GM12872 (cell line): ENCODE measurements at regions not wholly inside any gene's neighbourhood (a gene's known extent, or its start where the extent isn't known, plus 50 kb on each side); places are given as distances from the start of the nearest gene placed in this dataset.

Experiments used
- TF ChIP-seq, protein P1 (sequence below): IDR thresholded peaks from 3 replicates; pipeline ENCODE4 v1.5.1; 2011; ENCODE audit warnings: low read depth, mild to moderate bottlenecking, low read length, moderate library complexity; ENCODE audit not compliant: insufficient read depth

DNA sequence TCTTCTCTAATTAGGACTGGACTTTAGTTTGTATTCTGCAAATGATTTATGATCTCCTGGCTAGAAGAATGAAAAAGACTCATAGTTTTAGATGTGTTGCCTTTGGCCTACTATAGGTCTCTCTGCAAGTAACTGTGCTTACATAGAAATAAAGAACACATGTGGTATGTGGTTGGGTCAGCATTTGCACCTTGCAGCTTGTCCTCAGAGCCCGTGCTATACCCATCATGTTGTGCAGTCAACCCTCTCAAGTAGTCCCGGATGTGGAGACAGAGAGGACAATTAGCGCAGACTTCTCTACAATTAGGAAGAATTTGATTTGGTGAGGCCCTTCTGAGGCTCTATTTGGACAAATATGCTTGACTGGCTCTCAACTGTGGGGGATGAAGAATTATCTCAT, 203.7 kb upstream of the ITGA4 start:
- TF ChIP-seq, protein P1, sequence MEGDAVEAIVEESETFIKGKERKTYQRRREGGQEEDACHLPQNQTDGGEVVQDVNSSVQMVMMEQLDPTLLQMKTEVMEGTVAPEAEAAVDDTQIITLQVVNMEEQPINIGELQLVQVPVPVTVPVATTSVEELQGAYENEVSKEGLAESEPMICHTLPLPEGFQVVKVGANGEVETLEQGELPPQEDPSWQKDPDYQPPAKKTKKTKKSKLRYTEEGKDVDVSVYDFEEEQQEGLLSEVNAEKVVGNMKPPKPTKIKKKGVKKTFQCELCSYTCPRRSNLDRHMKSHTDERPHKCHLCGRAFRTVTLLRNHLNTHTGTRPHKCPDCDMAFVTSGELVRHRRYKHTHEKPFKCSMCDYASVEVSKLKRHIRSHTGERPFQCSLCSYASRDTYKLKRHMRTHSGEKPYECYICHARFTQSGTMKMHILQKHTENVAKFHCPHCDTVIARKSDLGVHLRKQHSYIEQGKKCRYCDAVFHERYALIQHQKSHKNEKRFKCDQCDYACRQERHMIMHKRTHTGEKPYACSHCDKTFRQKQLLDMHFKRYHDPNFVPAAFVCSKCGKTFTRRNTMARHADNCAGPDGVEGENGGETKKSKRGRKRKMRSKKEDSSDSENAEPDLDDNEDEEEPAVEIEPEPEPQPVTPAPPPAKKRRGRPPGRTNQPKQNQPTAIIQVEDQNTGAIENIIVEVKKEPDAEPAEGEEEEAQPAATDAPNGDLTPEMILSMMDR, result no peak

DNA sequence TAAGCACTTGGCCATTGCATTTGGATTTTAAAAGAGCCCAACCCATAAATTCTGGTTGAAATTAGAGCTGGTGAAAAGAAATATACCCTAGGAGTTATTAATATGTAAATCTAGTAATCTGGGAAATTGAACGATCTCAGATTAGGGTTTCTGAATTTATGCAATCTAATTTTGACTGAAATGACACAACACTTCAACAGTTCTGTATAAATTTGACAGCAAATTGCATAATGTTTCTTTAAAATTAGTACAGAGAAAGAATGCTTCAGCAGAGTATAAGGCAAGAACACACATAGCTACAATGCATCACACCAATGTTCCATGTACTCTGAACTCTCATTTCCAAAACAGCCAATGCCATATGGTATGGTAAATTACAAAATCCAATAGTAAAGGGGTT, 201.5 kb upstream of the ITGA4 start:
- TF ChIP-seq, protein P1, result no peak

DNA sequence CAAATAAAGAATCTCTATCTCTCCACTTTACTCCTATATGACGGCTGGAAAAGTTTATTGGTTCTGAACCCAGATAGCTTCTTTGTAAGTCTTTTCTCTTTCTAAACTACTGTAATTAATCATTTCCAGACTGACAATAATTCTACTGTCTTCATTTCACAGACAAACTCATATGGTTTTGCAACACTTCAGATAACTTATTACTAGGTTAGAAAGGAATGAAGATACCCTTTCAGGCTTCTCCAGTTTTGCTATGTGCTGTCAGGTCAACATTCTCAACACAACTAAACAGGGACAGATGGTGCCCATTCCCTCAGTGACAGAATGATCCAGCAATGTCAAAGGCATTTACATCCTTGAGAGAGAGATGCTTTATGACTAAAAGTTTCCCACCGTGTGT, 198.5 kb upstream of the ITGA4 start:
- TF ChIP-seq, protein P1, result no peak

DNA sequence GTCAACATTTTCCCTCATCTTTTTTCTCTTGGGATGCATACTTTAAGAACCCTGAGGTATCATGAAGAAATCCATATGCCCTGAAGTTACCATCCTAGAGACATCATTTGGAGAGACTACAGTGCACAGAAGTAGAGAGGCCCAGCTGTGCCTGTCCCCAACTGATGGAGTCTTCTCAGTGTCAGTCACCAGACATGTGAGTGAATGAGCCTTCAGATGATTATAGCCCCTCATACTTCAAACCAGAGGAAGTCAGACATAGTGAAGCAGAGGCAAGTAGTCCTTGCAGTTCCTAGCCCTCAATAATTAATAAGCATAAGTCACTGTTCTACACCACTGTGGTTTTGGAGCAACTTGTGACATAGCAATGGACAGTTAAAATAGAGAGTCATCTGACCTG, 194.4 kb upstream of the ITGA4 start:
- TF ChIP-seq, protein P1, result no peak

DNA sequence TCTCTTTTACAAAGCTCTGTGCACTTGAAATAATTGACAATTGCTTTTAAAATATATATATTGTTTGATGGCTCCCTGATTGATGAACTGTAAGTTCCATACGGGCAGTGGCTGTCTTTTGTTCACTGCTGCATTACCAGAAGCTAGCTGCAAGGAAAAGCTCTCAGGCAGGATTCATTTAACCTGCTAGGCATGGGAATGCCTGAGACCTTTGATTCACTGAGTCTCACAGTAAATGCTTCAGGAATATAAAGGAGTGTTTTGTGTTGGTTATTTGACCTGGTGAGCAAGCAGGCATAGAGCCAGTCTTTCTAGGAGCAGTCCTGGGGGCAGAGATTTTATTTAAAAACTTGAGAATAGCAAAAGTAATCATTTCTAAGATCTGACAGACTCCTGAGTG, 193.2 kb upstream of the ITGA4 start:
- TF ChIP-seq, protein P1, result no peak

DNA sequence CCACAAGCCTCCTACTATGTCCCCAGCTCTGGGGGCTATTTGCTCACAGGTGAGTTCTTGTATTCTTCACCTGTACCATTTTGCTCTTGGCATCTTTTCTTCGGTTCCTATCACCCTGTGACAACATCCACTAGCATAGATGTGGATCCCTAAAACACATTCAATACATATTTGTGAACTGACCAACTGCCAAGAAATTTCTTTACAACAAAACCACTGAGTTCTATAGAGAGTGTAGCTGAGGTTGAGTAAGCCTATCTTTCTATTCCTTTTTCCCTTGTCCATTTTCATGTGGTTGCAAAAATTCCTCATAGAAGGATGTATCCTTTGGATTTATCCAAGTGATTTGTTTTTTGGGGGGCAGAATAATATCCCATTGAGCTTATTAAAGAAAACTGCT, 192.7 kb upstream of the ITGA4 start:
- TF ChIP-seq, protein P1, result no peak

DNA sequence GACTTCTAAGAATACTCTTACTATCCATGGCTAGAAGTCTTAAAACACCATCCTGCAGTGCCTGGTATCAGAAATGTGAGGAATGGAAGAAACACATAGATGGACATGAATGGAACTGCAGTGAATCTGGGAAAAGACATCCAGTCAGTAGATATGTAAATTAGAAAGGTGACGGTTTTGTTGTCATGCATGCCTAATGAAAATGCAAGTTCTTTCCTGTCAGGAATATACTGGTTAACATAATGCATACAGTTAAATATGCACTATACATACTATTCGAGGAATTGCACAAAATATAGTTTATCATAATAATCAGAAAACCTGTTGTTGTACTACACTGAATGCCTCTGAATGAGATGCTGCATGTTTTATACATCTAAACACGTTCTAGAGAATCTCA, 190.6 kb upstream of the ITGA4 start:
- TF ChIP-seq, protein P1, result no peak

DNA sequence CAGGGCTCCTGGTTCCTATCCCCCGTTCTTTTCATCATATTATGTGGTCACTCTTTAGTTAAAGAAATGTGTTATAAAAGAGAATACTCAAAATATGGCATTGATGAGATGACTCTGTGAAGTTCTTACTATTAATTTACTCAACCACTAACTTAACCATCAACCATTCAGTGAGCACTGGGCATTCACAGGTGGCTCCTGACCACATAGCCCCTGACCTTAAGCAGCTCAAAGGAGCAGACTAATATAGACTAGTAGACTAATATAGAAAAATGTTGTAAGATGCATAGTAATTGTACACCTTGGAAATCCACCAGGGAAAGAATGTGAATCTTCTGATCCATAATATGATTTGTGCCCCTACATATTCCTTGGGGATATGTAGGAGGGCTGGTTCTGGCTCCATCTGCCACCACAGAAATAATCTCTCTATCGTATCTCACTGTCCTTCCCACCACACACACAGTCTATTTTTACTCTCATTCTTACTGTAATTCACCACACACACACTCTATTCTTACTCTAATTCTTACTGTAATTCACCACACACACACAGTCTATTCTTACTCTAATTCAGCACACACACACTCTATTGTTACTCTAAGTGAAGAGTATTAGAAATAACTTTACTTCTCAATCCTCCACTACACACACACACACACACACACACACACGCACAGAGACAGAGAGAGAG, 188.9 kb upstream of the ITGA4 start:
- TF ChIP-seq, protein P1, result no peak
